ENCODE measurements at regions not wholly inside any gene's neighbourhood (a gene's known extent, or its start where the extent isn't known, plus 50 kb on each side); places are given as distances from the start of the nearest gene placed in this dataset.

- DNase-seq: no peak
Measured at GRCh38 chr2:155755481-155755880, 577.0 kb downstream of the NR4A2 start.

- DNase-seq: peak; percentile 76
Measured at GRCh38 chr2:155748131-155748530, 584.4 kb downstream of the NR4A2 start.

DNA sequence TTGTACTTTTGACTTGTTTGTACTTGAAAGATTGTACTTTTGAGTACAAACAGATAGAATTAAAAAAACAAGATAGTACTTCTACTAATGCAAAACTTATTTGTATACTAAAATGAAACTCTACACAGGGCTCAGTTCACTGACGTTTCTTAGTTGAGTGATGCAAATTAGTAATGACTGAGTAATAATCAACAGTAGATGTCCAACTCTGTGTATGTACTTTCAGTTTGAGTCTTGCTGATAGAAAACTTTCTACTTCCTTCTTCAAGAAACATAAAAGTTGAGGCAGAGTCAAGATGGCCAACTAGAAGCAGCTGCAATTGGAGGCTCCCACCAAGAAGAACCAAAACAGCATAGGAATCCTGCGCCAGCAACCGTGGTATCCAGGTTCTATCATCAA, 585.0 kb downstream of the NR4A2 start:
- no peak for DNase-seq

DNA sequence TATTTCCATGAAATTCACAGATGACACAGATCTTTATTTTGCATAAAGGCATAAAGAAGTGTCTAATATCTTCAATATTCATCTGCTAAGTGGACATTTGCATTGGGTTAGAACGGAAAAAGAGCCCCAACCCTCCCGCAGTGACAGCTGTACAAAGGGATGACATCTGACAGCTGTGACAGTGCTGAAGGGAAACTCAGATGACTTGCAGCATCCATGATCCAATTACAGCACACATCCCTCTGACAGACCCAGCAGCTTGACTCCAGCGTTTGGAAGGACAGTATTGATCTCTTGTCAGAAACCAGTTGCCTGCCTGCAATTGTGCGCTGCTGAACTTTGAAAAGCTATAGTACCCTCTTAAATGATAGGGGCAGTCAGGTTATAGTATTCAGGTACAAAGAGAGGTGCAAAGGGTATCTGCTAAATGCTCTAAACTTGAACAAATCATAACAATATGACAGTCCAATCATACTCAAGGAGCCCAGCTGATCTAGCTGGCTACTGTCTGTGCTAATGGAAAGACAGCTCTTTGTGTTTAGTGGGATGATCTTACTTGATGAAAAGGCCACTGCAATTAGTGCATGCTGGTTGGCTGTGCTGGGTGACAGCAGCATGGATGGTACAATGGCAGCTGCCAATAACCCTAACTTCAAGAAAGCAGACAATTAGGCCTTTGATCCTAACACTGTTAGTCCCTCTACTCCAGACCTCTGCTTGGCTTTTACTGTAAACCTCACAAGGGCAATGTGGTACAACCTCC, 599.2 kb downstream of the NR4A2 start:
- peak; percentile 75 for DNase-seq

- DNase-seq: no peak
Measured at GRCh38 chr2:155730804-155731203, 601.7 kb downstream of the NR4A2 start.

DNA sequence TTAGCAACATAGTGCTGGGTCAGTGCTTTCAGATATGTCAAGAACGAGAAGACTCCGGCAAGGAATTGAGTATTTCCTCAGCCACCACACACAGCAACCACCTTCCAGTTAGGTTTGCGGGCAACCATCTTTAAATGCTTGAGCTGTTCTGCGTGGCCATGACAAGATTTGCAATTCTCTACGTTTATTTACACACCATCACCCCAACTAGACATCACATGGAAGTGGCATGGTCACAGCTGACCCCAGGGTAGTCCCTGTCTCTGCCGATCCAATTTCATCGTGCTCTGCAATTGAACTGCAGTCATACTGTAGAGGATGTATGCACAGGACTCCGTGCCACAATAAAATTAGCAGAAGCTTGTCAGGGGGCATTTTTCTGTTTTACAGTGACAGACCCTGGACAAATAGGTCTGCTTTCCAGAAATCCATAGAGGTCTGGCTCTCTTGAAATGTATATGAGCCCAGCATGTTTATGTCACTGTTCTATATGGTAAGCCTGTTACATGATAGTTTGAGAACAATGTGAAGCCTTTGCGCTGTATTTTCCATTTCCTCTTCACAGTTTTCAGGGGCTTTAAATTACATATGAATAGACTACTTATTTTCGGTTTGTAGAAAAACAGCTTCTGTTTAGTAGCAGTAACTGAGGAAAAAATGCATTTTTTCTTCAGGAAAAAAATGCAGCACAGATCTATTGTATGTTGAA, 605.2 kb downstream of the NR4A2 start:
- DNase-seq: no peak

DNA sequence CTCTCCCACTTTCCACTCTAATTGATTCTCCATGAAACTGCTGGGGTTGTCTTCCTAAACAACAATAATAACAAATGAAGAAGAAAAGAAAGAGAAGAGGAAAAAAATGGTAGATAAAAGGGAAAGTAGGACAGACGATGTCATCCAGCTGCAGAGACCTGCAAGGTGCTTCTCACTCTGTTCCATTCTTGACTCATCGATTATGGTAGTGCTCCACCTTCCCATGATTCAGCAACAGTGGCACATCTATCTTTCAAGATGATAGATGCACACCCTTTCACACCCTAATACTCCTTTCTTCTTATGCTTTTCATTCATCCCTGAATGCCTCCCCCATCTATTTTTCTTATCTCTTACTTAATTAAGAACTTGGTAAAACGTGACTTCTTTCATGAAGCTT, 610.2 kb downstream of the NR4A2 start:
- DNase-seq: no peak

DNA sequence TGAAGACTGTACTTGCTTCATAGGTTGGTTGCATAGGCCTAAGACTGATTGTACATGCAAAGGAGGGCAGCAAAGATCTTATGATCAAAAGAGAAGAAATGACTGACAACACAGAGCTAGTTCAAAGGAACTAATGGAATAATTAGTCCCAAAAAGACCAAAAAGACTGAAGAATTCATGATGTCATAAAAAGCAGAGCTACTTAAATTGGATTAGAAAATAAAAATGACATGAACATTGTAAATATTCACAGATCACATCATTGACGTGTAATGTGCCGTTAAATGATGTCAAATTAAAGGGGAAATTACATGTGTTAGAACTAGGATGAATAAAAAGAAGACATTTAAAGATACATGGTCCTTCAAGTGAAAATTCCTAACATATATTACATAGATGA, 616.8 kb downstream of the NR4A2 start:
- no peak for DNase-seq

DNA sequence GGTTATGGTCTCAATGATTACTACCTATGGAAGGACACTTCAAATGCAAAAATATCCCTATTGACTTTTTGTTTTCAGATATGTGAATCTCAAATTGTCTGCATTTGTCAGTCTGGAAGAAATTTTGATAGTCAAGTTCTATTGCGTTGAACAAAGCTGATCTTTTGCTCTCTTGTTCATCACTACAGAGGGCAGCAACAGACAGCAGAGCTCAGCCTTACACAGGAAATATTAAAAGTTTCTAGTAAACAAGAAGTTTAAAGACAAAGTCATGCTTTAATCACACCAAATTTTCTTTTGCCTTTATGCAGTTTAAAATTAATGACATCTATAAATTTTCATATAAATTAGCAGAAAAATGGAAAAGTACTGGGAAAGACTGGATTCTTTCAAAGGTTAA, 617.5 kb downstream of the NR4A2 start:
- no peak for DNase-seq

GRCh38 chr2:155708071-155708470, 624.5 kb downstream of the NR4A2 start:
- no peak for DNase-seq

- DNase-seq: no peak
Measured at GRCh38 chr2:155703917-155704316, 628.6 kb downstream of the NR4A2 start.

DNA sequence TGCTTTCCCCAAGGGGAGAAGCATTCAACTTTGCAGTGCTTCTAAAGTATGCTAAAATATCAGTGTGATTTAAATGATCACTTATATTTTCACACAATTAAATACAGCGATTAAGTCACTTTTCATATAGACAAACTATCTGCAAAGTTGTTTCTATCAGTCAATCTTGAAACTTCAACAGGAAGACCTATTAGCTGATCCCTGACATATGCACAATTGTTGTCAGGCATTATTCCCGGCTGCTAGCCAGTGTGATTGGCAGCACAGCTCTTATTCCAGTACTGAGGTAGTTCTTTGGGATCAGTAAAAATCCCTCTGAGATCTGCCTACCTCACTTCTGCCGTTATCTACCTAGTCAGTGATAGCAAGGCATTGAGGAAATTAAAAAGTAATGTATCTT, 629.5 kb downstream of the NR4A2 start:
- no peak for DNase-seq

GRCh38 chr2:155701721-155702120, 630.8 kb downstream of the NR4A2 start:
- DNase-seq: no peak

- DNase-seq: no peak
Measured at GRCh38 chr2:155696571-155696970, 636.0 kb downstream of the NR4A2 start.

- DNase-seq: no peak
Measured at GRCh38 chr2:155695505-155695904, 637.0 kb downstream of the NR4A2 start.

DNA sequence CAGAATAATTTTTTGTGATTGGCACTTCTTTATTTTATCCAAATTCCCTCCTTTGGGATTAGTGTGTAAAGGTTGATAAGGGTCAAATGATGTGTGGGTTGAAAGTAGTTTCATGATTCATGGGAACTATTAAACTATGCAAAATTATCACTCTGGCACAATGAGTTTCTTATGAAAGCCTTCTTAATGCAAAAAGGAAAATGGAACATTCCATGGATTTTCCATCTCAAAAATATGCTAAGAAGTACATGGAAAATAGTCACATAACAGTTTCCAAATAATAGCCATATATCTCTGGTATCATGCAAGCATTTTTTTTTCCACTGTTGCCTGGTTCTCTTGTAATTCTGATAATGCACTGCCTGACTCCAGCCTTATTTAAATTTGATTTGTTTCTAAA, 639.7 kb downstream of the NR4A2 start:
- no peak for DNase-seq

GRCh38 chr2:155692106-155692505, 640.4 kb downstream of the NR4A2 start:
- no peak for DNase-seq

DNA sequence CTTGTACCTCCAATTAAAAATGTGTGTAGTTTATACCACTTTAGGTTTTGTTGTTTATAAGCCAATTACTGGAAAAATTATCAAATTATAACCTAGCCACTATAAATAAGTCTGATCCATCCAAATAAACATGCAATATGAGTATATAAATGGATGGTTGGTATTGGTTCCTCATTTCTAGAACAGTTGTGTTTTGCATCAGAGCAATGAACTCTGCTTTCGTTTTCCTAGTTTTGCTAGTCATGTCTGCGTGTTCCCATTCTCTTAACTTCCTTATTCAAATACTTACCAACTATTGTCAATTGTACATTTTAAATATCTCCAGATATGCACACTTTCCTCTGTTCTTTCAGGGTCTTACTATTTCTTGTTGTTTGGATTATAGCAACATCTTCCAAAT, 641.7 kb downstream of the NR4A2 start:
- no peak for DNase-seq

DNA sequence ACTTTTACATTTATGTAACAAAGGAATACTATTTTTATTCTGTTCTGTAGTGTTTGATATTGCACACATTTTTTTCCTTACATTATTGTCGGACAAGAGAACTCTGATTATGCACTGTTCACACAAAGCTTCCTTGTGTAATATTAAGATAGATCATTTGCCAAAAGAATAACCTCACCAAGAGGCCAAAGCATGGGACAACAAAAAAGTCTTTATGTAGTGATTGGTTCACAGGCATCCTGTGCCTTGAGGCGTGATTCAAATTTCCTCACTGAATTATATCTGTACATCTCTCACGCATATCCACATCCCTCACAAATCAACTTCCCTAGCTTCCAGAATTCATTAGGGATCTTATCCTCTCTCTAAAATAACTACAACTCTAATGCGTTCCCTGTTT, 642.7 kb downstream of the NR4A2 start:
- DNase-seq: no peak

- DNase-seq: no peak
Measured at GRCh38 chr2:155687181-155687580, 645.3 kb downstream of the NR4A2 start.

- no peak for DNase-seq
Measured at GRCh38 chr2:155679647-155680046, 652.9 kb downstream of the NR4A2 start.

- DNase-seq: no peak
Measured at GRCh38 chr2:155675920-155676319, 656.6 kb downstream of the NR4A2 start.

DNA sequence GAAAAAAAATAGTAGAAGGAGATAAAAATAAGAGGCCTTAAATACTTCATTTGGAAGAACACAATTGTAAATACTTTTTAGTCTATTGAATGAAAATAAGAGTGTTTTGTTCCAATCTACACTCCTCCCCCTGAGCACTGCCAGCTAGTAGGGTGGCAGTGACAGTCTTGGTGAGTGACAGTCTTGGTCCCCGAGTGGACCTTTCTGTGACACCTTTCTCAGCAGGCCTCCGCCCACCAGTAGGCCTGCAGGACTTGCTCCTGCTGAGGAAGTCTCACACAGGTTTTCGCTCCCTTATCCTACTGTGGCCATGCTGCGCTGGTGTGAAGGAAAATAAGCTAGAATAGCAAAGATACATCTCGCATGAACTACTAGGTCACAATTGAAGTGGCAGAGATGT, 666.8 kb downstream of the NR4A2 start:
- DNase-seq: no peak

GRCh38 chr2:155663265-155663664, 669.3 kb downstream of the NR4A2 start:
- DNase-seq: no peak

GRCh38 chr2:155662224-155662623, 670.3 kb downstream of the NR4A2 start:
- DNase-seq: no peak

All from NCI-H1694 (cell line).